Activated T-cell treated with anti-CD3 and anti-CD28 coated beads for 1 hour (primary cell): ENCODE measurements at regions not wholly inside any gene's neighbourhood (a gene's known extent, or its start where the extent isn't known, plus 50 kb on each side); places are given as distances from the start of the nearest gene placed in this dataset.

Experiments used
- DNase-seq: peaks from one replicate; pipeline ENCODE4 v3.0.0-alpha.2; 2020; ENCODE audit warnings: low read depth

DNA sequence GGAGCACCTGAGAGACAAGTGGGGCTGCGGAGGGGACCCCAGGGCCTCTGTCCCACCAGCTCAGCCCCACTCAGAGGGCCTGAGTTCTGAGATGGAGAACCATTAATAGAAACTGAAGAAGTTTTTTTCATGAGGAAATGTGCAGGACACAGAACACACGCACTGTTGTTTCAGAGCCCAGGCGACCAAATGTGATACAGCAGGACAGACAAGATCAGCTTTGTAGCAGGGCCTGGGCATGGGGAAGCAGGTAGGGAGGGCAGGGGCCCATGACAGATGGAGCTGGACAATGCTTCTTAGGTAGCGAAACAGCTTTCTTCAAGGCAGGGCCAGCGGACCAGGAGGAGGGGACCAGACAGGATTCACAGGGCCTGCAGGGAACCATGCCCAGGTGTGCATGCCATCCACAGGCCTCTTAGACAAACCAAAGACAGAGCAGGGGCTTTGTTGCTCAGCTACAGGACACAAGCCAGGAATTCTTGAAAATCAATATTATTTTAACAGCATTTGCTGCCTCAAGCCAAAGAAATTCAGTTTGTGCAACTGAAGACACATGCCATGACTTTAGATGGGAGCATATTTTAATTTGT is 252.8 kb upstream of the GYPC start:
- no peak for DNase-seq

- DNase-seq = no peak
These were observed 249.7 kb upstream of the GYPC start for GRCh38 chr2:126406267-126406666.

DNA sequence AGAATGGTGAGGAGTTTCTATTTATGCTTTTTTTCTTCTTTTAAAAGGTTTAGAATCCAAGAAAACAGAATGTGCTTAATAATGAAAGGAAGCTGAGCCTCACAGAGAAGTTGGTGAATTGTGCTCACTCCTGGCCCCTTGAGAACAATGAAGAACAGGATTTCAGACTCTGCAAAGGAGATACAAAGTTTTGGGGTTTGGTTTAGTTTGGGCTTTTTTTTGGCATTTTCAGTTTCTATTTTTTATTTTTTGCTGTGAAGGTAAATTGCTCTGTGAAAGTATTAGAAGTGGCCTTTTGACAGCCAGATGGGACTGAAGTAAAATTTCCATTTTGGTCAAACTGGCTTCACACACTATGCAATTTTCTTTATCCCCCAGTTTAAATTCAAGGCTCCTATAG is 247.3 kb upstream of the GYPC start:
- no peak for DNase-seq

DNA sequence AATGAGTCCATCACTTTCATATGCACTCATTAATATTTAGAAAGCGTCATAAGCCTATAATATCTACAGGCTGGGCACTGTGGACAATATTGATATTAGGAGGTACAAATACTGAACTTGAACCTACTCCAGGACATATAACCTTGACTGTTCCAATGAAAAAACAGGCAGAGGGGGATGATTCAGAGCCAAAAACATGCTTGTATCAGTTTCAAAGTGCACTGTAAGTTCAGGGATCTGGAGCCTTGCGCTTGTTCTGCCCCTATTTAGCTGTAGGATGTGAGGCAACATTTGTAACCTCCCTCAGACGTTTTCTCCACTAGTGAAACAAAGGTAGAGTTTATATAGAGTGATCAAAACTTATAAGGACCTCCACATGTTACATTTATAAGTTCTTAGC is 246.1 kb upstream of the GYPC start:
- DNase-seq = no peak

DNA sequence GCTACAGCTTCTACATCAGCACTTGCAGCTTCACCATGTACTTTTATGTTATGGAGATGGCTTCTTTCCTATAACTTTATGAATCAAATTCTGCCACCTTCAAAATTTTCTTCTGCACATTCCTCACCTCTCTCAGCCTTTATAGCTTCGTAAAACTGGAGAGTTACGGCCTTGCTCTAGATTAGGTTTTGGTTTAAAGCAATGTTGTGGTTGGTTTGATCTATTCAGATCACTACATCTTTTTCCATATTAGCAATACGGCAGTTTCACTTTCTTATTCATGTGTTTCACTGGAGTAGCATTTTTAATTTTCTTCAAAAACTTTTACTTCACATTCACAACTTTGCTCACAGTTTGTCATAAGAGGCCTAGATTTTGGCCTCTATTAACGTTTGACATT is 242.9 kb upstream of the GYPC start:
- DNase-seq = no peak

GRCh38 chr2:126419403-126419802 is 236.6 kb upstream of the GYPC start:
- no peak for DNase-seq

DNA sequence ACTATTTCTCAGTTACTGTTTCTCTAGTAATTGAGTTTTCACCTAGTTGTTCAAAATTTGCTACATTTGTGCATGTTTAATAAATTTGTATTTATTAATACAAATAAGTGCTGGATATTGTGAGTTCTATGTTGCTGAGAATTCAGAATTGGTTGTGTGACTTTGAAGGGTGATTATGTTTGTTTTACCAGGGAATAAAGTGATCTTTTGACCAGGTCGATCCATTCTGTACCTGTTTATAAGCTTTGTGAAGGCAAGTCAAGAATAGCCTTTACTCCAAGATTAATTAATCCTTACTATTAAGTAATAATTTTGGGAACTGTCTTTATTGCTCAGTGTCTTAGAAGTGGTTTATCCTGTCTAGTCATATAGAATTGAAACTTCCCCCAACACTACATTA is 230.0 kb upstream of the GYPC start:
- DNase-seq = no peak

GRCh38 chr2:126429103-126429502 is 226.9 kb upstream of the GYPC start:
- DNase-seq = no peak

DNA sequence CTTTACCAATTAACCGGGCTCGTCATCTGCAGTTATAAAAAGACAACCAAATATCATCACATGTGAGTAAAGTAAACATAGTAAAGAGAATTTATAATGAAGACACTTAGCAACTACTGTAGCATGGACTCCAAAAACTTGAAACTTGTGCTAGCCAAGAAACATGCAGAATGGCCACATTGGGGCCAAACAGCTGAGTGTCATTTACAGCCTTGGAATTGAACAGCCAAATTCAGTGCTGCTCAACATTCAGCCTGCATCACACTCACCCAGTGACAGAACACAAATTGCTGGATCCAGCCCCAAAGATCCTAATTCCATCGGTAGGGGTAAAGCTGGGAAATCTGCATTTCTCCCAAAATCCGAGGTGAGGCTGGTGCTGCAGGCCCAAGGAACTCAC is 224.8 kb upstream of the GYPC start:
- no peak for DNase-seq

DNA sequence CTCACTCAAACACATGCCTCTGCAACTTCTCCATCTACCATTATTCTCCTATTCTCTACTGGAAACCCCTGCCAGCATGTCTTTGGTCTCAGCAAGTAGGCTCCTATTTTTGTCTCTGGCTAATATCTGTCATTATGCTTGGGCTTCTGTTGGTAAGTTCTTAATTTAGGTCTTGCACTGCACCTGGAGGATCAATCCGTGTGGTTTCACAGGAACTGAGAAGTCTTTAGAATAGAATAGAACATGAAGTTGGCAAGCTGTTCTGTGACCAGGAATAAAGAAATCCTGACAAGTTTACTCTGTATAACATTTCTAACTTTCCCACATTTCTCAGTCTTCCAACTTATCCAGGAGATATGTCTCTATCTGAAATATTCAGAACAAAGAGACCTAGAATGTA is 219.5 kb upstream of the GYPC start:
- no peak for DNase-seq

- DNase-seq = no peak
These were observed 218.9 kb upstream of the GYPC start for GRCh38 chr2:126437016-126437415.

GRCh38 chr2:126444512-126444911 is 211.4 kb upstream of the GYPC start:
- DNase-seq = no peak

DNA sequence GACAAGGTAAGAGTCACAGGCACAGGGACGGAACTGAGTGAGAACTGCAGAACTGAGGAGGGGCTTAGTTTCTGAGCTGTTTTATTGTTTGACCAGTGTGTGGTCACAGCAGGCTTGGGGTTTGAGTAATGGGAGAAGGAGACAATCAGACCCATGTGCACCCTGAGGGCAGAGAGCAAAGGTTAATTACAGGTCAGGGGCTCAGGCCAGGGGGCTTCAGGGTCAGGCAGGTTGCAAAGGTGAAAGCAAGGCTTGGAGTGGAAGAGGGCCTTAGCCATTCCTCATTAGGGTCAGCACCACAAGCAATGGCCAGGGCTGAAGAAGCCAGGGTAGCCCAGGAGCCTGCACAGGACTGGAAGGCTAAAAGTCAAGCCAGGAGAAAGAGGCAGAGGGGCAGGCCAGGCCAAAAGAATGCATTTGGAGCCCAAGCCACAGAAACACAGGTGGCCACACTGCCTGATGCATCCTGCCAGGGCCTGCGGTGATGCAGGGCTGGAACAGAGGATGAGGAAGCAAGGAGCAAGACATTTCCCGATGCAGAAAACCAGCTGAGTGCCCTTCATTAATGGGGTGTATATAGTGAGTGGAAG is 209.8 kb upstream of the GYPC start:
- DNase-seq = no peak

DNA sequence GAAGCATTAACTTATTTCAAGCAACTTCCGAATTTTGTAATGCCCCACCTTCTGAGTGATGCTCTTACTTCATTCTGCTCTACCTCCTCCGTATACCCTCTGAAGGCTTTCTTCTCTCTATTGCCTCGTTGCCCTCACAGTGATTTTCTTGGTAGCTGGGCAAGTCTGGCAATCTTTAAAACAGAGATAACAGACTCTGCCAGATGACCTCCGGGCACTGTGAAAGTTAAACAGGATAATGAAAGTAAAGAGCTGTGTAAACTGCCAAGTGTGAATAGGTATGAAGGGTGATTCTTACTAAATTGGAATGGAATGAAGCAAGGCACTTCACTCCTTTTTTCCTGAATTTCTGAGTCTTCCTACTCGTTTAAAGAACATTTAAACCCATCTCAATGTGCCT is 207.3 kb upstream of the GYPC start:
- no peak for DNase-seq

GRCh38 chr2:126449677-126450076 is 206.3 kb upstream of the GYPC start:
- DNase-seq = no peak

DNA sequence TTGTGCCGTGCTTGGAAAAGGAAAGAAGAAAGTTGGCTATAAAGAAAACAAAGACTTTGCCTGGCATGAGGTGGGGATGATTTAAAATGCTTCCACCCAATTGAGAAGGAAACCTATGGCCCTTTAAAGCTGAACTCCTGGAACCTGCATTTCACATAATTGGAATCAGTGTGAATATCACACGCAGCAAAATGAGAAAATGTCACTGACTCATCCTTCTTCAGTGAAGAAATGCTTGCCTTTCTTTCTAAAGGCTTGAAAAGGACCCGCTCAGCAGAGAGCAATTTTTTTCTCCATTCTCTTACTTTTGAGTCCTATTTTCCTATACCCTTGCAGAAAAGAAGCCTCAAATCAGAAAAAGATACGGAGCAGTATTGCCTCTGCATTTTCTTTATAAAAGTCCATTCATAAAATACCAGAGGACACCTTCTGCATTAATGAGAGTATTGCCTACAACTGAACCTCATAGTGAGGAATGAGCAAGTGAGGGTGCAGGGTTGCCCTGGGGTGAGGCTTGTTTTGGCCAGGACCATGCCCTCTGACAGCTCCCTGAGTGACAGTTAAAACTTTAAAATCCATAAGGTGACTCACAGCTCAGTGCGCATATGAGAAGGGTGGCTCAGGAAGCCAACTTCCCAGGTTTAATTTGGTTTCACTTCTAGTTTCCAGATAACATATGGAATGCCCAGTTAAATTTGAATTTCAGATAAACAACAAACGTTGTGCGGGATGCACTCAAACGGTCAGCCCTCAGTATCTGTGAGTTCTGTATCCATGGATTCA is 191.9 kb upstream of the GYPC start:
- DNase-seq = no peak

GRCh38 chr2:126467367-126468054 is 188.4 kb upstream of the GYPC start:
- DNase-seq = no peak

DNA sequence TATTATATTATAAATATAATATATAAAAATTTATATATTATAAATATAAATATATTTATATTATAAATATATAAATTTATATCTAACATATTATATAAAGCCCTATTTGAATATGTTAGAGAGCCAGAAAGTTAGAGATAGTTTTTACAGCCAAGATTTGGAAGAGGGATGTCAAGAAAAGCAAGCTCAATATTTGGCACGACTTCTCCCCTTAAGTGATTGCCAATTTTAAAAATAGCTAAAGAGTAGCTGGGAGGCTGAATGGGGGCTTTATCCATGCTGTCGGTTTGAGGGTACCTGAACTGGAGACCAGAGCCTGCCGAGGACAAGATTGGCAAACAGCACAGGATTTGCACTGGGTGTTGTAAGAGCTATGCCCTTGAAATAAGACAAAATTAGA is 180.9 kb upstream of the GYPC start:
- no peak for DNase-seq

GRCh38 chr2:126476691-126477090 is 179.3 kb upstream of the GYPC start:
- no peak for DNase-seq

- DNase-seq = no peak
These were observed 175.9 kb upstream of the GYPC start for GRCh38 chr2:126480033-126480432.

DNA sequence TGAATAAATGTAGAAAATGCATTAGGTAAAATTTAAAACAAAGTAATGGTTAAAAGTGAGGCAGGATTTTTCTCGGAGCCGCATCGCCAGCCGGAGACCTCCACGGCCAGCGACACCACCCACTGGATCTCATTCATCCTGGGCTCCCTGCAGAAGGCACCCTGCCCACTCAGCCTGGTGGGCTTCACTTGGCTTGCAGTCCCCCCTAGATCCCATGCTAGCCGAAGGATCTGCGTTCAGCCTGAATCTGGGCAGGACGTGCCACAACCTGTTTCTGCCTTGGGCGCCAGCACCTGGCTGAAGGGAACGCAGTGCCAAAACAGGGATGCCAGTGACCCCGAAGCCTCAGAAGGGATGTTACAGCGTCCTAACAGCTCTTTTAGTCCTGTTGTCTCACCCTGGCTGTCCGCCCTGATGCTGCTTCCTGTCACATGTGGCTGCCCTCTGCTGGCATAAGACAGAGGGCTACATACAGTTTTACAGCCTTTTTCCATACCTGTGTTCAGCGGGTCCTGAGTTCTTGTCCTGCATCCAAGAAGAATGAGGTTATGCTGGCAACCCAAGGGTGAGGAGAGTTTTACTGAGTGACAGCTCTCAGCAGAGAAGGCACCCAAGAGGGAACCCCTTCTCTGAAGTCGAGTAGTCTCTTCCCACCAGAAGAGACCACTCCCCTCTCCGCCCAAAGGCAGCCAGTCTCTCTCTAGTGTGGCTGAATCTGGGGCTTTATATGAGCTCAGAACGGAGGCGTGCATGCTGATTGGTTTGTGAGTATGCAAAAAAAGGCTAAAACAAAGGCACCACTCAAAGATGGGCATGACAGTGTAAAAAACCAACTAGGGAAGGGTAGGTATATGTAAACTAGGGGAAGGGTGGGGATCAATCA is 173.1 kb upstream of the GYPC start:
- DNase-seq = no peak

- no peak for DNase-seq
These were observed 161.4 kb upstream of the GYPC start for GRCh38 chr2:126494593-126494992.
